ENCODE measurements at regions not wholly inside any gene's neighbourhood (a gene's known extent, or its start where the extent isn't known, plus 50 kb on each side); places are given as distances from the start of the nearest gene placed in this dataset.

DNA sequence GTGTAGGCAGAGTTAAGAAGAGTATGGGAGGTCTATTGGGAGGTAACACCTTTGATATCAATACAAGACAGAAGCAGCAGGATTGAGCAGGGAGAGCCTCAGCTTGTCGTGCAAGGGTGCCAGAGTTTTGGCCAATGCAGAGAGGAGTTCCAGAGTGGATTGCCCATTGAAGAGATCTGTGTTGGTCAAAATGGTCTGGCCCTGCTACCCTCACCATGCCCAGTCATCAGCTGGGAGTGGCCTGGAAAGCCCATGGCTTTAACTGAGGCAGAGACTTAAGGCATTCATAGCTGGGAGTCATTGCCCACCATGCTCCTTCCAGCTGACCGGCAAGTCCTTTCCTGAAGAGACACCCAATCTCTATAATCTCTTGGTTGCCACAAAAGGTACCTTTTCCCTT lies 271.3 kb downstream of the ABHD5 start:
- TF ChIP-seq, protein P1, sequence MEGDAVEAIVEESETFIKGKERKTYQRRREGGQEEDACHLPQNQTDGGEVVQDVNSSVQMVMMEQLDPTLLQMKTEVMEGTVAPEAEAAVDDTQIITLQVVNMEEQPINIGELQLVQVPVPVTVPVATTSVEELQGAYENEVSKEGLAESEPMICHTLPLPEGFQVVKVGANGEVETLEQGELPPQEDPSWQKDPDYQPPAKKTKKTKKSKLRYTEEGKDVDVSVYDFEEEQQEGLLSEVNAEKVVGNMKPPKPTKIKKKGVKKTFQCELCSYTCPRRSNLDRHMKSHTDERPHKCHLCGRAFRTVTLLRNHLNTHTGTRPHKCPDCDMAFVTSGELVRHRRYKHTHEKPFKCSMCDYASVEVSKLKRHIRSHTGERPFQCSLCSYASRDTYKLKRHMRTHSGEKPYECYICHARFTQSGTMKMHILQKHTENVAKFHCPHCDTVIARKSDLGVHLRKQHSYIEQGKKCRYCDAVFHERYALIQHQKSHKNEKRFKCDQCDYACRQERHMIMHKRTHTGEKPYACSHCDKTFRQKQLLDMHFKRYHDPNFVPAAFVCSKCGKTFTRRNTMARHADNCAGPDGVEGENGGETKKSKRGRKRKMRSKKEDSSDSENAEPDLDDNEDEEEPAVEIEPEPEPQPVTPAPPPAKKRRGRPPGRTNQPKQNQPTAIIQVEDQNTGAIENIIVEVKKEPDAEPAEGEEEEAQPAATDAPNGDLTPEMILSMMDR (IDR thresholded peaks at IDR 0.05) = no peak

DNA sequence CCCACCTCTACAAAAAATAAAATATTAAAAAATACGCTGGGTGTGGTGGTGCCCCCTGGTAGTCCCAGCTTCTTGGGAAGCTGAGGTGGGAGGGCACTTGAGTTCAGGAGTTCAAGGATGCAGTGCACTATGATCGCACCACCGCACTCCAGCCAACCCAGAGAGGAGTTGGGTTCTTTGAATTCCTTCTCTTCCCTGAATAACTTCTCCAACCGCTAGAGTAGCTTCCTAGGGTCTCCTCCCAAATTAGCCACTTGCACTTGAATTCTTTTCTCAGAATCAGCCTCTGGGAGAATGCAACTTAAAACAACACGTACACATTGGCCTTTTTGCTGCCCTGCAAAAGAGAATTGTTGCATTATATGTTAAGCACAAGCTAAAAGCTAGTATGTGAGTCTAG lies 272.5 kb downstream of the ABHD5 start:
- TF ChIP-seq, protein P1 (IDR thresholded peaks at IDR 0.05) = no peak

DNA sequence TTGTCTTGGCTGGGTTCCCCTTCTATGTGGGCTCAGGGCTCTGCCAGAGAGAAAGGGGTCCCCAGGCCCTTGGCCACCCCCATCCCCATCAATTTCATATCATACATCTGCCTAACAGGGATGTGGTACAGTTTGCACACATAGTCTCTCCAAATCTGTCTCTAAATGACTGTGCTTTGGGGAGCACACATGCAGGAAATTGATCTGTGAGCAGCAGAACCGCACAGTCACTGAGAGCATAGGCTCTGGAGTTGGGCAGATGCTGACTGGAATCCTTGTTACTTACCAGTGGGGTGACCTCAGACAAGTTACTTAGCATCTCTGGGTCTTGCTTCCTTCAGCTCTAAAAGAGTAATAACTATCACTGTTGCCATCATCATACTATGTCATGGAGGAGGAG lies 273.9 kb downstream of the ABHD5 start:
- TF ChIP-seq, protein P1 (IDR thresholded peaks at IDR 0.05) = no peak

DNA sequence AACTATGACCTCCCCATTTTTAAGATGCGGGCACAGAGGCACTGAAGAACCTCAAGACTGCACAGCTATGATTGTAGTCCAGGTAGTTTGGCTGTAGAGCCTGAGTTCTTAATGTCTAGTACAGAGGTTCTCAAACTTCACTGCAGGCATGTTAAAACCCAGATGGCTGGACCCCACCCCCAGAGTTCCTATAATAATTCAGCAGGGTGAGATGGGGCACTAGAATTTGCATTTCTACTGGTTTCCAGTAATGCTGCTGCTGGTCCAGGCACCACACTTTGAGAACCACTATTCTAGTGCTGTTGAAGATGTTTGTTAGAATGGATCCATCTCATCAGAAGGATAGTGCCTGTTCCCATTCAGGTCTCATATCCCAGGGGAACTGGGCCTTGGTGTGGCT lies 274.9 kb downstream of the ABHD5 start:
- TF ChIP-seq, protein P1 (IDR thresholded peaks at IDR 0.05) = no peak

DNA sequence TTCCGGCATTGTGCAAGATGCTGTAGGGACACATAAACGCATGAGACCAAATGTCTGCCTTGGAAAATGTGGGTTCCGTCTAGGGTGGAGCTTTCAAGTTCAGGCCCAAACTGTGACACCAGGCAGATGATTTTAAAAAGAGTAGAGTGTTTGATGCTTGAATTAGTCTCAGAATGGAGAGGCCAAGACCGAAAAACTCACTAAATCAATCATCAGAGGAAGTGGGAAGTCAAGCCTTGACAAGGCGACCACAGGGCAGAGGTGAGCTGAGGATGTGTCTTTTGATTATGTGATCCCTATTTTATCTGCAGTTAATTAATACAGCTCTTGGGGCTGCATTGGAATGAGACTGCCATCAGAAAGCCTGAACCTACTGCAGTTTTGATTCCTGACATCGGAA lies 275.4 kb downstream of the ABHD5 start:
- TF ChIP-seq, protein P1 (IDR thresholded peaks at IDR 0.05) = no peak

DNA sequence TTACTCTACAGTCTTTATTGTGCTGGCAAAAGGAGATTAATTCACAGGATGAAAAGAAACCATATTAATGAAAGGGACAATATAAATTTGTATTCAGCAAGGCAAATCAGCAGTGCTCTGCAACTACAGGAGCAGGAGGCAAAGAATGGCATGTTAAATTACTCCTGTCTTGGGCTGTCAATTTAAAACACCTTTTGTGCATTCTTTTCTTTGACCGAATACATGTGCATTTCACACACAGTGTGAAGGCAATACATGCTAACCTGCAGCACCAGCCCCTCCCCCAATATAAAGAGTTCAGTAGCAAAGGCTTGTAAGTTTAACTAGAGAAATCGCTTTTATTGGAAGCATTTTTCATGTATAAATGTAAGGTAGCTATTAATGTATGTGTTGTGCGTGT lies 275.2 kb upstream of the TOPAZ1 start:
- TF ChIP-seq, protein P1 (IDR thresholded peaks at IDR 0.05) = no peak

DNA sequence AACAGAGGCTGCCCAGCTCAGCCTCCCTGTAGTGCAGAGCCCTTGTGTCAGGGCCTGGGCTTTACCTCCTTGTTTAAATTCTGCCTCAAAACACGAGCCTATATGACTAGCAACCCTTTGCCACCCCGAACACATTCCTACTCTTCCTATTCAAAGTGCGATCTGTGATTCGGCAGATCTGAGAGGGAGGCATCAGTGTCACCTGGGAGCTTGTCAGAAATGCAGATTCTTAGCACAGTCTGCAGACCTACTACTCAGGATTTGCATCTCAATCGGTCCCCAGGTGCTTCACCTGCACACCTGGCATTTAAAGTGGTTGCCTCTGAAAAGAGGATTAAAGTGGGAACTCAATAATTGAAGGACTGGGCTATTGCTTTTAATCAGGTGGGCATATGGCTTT lies 273.2 kb upstream of the TOPAZ1 start:
- TF ChIP-seq, protein P1 (IDR thresholded peaks at IDR 0.05) = no peak

DNA sequence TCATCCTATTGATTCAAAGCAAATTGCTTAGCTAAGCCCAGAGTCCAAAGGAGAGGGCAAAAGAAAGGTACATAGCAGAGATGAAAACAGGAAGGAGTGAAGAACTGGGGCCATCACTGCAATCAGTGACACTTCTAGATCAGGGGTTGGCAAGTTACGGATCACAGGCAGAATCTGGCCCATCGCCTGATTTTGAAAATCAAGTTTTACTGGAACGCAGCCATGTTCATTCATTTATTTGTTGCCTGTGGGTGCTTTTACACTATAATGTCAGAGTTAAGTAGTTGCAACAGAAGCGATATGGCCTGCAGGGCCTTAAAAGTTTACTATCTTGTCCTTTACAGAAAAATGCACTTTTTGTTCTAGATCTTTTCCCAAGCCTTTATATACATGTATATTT lies 271.7 kb upstream of the TOPAZ1 start:
- TF ChIP-seq, protein P1 (IDR thresholded peaks at IDR 0.05) = no peak
